ENCODE measurements at regions not wholly inside any gene's neighbourhood (a gene's known extent, or its start where the extent isn't known, plus 50 kb on each side); places are given as distances from the start of the nearest gene placed in this dataset.

- DNase-seq: no peak
These were observed 187.8 kb upstream of the FAM98A start for GRCh38 chr2:33786881-33787280.

GRCh38 chr2:33785201-33786106, 186.4 kb upstream of the FAM98A start:
- DNase-seq: no peak

DNA sequence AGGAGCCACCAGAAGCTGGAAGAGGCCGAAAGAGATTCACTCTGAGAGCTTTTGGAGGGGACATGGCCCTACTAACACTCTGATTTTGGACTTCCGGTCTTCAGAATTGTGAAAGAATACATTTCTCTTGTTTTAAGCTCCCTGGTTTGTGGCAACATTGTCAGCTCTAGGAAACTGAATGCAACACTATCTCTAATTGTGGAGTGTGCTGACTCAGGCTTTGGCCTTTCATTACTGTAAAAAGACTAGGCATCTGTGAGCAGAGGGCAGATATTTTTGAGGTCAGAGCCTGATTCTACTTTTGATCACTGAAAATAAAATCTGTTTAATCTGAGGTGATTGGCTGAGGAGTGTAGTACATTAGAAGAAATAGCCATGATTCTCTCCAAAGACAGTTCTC, 185.4 kb upstream of the FAM98A start:
- DNase-seq: no peak

GRCh38 chr2:33782395-33783230, 183.5 kb upstream of the FAM98A start:
- DNase-seq: no peak

DNA sequence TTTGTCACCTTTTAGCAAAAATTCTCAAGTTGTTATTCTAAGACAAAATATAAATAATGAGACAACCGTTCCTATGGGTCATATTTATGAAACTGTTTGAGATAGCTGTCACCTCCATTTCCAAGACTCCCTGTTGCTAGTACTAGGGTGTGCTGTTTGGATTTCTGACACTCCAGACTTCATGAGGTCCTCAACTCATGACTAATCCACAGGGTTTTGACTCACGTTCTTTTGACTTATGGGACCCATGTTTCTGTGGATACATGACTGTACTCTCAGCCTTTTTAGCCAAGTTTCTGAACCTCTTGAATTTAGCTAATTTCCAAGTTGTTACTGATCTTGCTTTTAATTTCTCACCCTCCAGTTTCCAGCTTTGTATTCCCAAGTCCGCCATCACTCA, 178.7 kb upstream of the FAM98A start:
- no peak for DNase-seq

DNA sequence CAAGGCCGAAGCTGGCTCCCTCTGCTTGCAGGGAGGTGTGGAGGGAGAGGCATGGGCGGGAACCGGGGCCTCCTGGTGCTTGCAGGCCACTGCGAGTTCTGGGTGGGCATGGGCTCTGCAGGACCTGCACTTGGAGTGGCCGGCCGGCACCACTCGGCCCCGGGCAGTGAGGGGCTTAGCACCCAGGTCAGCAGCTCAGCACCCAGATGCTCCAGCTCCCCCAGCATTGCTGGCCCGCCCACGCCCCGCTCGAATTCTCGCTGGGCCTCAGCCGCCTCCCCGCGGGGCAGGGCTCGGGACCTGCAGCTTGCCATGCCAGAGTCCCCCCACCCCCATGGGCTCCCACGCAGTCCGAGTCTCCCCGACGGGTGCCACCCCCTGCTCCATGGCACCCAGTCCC, 176.2 kb upstream of the FAM98A start:
- no peak for DNase-seq

GRCh38 chr2:33770023-33770422, 170.9 kb upstream of the FAM98A start:
- no peak for DNase-seq

GRCh38 chr2:33766175-33766574, 167.1 kb upstream of the FAM98A start:
- no peak for DNase-seq

GRCh38 chr2:33765122-33765521, 166.0 kb upstream of the FAM98A start:
- no peak for DNase-seq

GRCh38 chr2:33764551-33764950, 165.5 kb upstream of the FAM98A start:
- no peak for DNase-seq

DNA sequence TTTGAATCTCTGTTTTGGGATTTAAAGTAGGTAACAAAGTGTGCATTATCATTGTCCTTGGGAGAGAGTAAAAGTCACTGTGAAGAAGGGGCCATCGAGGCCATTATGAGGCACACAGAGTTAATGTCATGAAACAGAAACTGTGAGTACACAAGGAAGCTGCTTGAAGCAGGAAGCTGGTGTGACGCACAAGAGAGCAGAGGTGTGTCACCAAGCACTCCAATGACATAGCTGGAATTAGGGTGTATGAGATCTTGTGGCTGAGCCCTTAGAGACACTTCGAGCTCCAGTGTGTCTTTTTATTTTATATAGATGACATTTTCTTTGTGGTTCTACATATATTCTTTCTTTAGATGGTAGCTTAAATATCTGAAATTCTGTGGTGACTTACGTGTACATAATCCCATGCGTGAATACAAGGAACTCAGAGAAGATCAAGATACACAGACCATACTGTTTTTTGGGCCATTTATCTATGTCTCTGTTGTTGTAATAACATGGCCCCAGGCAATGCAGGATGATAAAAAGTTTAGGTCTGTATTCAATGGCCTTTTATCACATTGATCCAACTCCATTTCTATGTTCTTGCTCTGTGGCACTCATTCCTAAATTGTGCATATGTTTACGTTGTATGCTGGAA, 164.7 kb upstream of the FAM98A start:
- no peak for DNase-seq

DNA sequence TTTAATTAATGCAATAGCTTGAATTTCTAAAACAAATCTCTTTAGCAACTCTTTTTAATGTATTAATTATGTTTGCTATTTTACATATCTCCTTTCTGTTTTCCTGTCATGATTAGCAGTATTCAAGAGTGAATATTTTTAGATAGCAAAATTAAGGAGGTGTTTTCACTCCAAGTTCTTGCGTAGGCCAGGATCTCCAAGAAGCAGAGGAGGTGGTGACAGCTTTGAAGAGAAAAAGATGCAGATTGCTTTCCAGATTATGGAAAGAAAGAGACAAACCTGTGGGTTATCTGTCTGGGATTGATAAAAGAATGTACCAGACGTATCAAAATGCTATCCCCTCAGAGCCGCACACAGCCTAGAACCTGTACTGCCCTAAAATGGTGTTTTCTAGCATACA, 163.5 kb upstream of the FAM98A start:
- DNase-seq: no peak

GRCh38 chr2:33746208-33746800, 147.2 kb upstream of the FAM98A start:
- DNase-seq: no peak

DNA sequence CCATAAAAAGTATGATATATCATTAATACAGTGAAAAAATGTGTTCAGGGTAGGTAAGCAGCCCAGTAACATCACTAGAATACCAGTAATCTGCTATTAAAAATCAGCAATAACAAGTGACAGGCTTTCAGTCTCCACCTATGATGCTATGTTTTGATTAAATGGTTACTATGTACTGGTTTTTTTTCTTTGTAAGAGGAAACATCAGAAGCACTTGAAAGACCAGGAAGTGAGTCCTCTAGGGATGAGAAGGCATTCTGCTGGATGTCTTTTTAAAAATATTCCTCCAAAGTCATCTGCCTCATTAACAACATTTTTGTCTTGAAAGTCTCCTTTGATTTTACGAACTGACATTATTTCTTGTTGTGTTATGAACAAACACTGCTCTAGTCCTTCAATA, 136.0 kb upstream of the FAM98A start:
- no peak for DNase-seq

- no peak for DNase-seq
These were observed 131.7 kb upstream of the FAM98A start for GRCh38 chr2:33730804-33731203.

DNA sequence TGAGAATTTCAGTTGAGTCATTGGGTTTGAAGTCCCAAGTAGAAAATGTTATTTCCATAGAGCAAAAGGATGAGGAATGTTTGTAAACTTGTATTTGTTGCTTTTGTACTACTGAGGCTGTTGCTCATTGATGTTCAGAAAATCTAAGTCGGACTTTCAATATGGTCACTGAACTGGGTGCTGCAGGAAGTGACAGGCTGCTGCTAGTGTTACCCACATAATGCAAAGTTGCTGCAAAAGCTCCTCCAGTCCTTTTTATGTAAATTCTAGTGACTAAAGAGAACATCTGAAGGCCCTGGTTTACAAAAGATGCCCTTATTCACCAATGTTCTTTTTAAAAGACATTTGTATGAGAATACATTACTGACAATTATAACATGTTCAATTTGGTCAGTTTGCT, 131.1 kb upstream of the FAM98A start:
- DNase-seq: no peak

- DNase-seq: no peak
These were observed 130.3 kb upstream of the FAM98A start for GRCh38 chr2:33729353-33729752.

DNA sequence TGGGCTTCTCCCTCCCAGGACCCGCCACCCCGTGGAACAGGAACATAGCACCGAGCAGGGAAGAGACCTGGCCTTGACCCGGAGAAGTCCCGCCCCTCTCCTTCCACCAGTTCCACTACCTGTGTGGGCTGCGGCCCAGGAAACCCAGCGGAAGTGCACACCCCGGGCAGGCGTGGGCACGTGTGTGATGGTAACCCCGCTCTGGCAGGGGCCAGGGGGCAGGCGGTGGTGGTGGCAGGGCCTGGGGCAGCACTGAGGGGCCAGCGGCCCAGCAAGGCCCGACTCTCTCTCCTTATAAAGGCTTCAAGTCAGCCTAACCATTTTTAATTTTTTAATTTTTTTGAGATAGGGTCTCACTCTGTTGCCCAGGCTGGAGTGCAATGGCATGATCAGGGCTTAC, 129.0 kb upstream of the FAM98A start:
- DNase-seq: no peak

GRCh38 chr2:33727361-33728032, 128.4 kb upstream of the FAM98A start:
- no peak for DNase-seq

DNA sequence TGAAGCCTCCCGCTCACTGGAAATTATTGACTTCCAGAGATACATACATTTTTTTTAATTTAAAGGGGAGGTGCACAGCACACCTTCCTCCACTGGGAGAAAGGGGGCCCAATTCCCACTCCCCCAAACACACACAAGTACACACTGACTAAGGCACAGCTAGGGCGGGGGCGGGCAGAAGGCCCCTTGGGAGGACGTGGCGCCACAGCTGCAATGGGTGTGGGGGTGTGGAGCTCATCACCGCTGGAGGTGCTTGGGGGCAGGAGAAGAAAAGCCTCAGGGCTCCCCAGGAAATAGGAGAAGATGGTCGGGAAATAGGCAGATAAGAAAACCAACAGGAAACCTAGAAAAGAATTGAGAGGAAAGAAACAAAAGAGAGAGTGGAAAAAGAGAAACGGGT, 127.3 kb upstream of the FAM98A start:
- no peak for DNase-seq

DNA sequence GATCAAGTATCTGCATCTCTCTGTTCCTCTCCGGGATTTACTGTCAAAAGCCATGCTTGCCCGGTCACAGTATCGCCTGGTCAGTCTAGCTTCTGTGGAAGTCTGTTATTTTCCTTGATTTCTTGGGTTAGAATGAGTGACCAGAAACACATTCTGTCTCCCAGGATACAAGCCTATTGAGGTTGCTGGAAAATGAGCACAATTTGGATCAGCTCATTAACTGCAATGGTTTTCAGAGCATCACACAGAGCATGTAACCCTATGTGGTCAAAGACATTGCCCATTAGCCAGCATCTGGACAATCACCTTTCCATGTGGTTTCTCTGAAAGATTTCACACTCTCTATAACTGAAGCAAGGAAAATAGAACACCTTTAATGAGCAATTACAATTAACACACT, 124.2 kb upstream of the FAM98A start:
- no peak for DNase-seq

DNA sequence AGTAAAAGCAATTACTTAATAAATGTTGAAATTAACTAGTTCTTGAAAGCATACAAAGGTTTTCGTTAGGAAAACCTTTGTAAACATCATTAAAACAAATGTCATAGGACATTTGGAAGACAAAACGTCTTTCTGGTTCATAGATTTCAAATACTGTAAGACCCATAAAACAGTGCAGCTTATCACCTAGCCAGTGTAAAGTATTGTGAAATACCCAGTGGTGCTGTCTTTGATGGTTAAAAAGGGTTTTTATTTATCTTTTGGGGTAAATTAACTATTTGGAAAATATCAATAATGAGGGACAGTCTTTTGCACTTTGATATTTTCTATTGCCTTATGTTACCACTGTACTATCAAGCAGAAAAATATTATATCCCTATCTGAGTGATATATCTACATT, 120.0 kb upstream of the FAM98A start:
- DNase-seq: no peak

DNA sequence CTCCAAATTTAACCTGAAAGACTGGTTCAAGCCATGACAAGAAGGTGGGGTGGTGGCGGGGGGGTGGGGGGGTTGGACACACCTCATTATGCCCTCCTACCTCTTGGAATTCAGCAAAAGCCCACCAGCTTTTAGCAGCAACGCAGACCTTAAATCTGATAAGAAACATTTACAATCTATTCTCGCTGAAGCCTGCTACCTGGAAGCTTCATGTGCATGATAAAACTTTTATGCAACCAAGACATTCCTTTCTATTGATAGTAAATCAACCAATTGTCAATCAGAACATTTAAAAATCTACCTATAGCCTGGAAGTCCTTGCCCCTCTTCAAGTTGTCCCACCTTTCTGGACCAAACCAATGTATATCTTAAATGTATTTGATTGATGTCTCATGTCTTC, 113.6 kb upstream of the FAM98A start:
- DNase-seq: no peak
